HL-60 (cell line): ENCODE measurements at regions not wholly inside any gene's neighbourhood (a gene's known extent, or its start where the extent isn't known, plus 50 kb on each side); places are given as distances from the start of the nearest gene placed in this dataset.

Experiments
- DNase-seq, 2 experiments: peaks; one replicate each; pipeline ENCODE4 v3.0.0-alpha.2; 2010 to 2020; ENCODE audit warnings: low read depth in 1 of 2, low spot score in 1 of 2
- H3K27ac ChIP-seq: fragments of 250-450 bp; sonication (Bioruptor Pico); replicated peaks from 2 replicates; pipeline ENCODE4 v1.5.1; 2020; ENCODE audit warnings: mild to moderate bottlenecking, moderate library complexity
- H3K27me3 ChIP-seq: fragments of 250-450 bp; sonication (Bioruptor Pico); 2 replicates; pipeline ENCODE4 v1.5.1; 2021; ENCODE audit warnings: mild to moderate bottlenecking, moderate library complexity; ENCODE audit not compliant: insufficient read depth, poor library complexity, severe bottlenecking
- H3K4me3 ChIP-seq: replicated peaks from 2 replicates; pipeline ENCODE4 v1.5.1; 2011; ENCODE audit warnings: mild to moderate bottlenecking, control low read depth, low read length; ENCODE audit not compliant: insufficient read depth
- CTCF ChIP-seq: IDR thresholded peaks from one replicate; pipeline ENCODE4 v1.5.1; 2011; ENCODE audit warnings: low read length, control low read depth, inconsistent platforms; ENCODE audit not compliant: insufficient read depth
- GABPA ChIP-seq: IDR thresholded peaks from 2 replicates; pipeline ENCODE4 v1.6.1; 2012; ENCODE audit warnings: low read depth
- POLR2AphosphoS5 ChIP-seq: IDR thresholded peaks from 2 replicates; pipeline ENCODE4 v1.6.1; 2012; ENCODE audit warnings: low read depth
- REST ChIP-seq: IDR thresholded peaks from 2 replicates; pipeline ENCODE4 v1.6.1; 2012; ENCODE audit warnings: low read depth; ENCODE audit not compliant: insufficient replicate concordance
- SPI1 ChIP-seq: IDR thresholded peaks from 2 replicates; pipeline ENCODE4 v1.6.1; 2012; ENCODE audit warnings: low read depth, mild to moderate bottlenecking, borderline replicate concordance

- H3K4me3 ChIP-seq, result no peak overlapping the region
- TF ChIP-seq SPI1 (no peak), CTCF (peak; percentile 21)
- DNase-seq, result peak; percentile 2 to 9
- no peak overlapping the region for H3K27ac ChIP-seq
- H3K27me3 ChIP-seq, result no peaks in the 10 kb centered on the region
Observed at GRCh38 chr14:42110167-42110566, 503.5 kb downstream of the LRFN5 start.

- TF ChIP-seq CTCF, result no peak
- TF ChIP-seq SPI1, result no peak
- no peak for TF ChIP-seq REST
- no peak for TF ChIP-seq GABPA
- no peak for TF ChIP-seq POLR2AphosphoS5
- Histone ChIP-seq H3K27me3 (no peaks in the 10 kb centered on the region), H3K4me3 (no peak overlapping the region), H3K27ac (no peak overlapping the region)
- DNase-seq, result no peak
Observed at GRCh38 chr14:42095155-42095554, 488.5 kb downstream of the LRFN5 start.

GRCh38 chr14:42090122-42090521, 483.4 kb downstream of the LRFN5 start:
- TF ChIP-seq GABPA, result no peak
- no peak for TF ChIP-seq POLR2AphosphoS5
- no peak overlapping the region for H3K27ac ChIP-seq
- H3K27me3 ChIP-seq, result no peaks in the 10 kb centered on the region
- DNase-seq, result no peak
- H3K4me3 ChIP-seq, result no peak overlapping the region

GRCh38 chr14:42079911-42080310, 473.2 kb downstream of the LRFN5 start:
- Histone ChIP-seq H3K27me3 (no peaks in the 10 kb centered on the region), H3K4me3 (no peak overlapping the region)
- no peak for DNase-seq

More at GRCh38 chr14:42079911-42080310, 473.2 kb downstream of the LRFN5 start:
- H3K27ac ChIP-seq, result no peak overlapping the region
- no peak for TF ChIP-seq POLR2AphosphoS5
- TF ChIP-seq GABPA, result no peak
- TF ChIP-seq CTCF, result no peak
- no peak for TF ChIP-seq SPI1
- TF ChIP-seq REST, result no peak
